ENCODE measurements at regions not wholly inside any gene's neighbourhood (a gene's known extent, or its start where the extent isn't known, plus 50 kb on each side); places are given as distances from the start of the nearest gene placed in this dataset.

GRCh38 chr3:69531576-69532546 lies 146.0 kb upstream of the FRMD4B start:
- Histone ChIP-seq H3K27ac (no peak overlapping the region), H3K27me3 (no peaks in the 10 kb centered on the region), H3K36me3 (no peaks in the 10 kb centered on the region), H3K4me3 (no peak overlapping the region), H3K9me3 (no peaks in the 10 kb centered on the region), H3K4me1 (no peaks in the 10 kb centered on the region)
- TF ChIP-seq POLR2AphosphoS5 (IDR thresholded peaks at IDR 0.05) (no peak), EP300 (IDR thresholded peaks at IDR 0.05; ENCODE audit: low read depth) (no peak), POLR2A (IDR thresholded peaks at IDR 0.05) (no peak), CTCF (IDR thresholded peaks at IDR 0.05) (no peak)
- intact Hi-C loops (cut with DNase I; ENCODE audit: low total_unique reads) = no loop called here
- 62 to 78% methylated on average over 3 of the region's 3 CpGs for WGBS, 2 donors (ENCODE audit: low coverage in 1 of 2)
- in situ Hi-C loops (cut with MboI; ENCODE audit: low pct_ligation_motif_present in 1 of 4, low pct_unique_long_range_greater_than_20kb in 1 of 4, low sequenced_read_pairs in 3 of 4) = no loop called here
- DNase-seq = no peak

- Histone ChIP-seq H3K4me3 (no peak overlapping the region), H3K27ac (no peak overlapping the region), H3K4me1 (no peaks in the 10 kb centered on the region), H3K27me3 (no peaks in the 10 kb centered on the region), H3K36me3 (no peaks in the 10 kb centered on the region), H3K9me3 (no peaks in the 10 kb centered on the region)
- intact Hi-C loops (cut with DNase I; ENCODE audit: low total_unique reads) (no loop called here), in situ Hi-C loops (cut with MboI; ENCODE audit: low pct_ligation_motif_present in 1 of 4, low pct_unique_long_range_greater_than_20kb in 1 of 4, low sequenced_read_pairs in 3 of 4) (no loop called here)
- TF ChIP-seq EP300 (IDR thresholded peaks at IDR 0.05; ENCODE audit: low read depth) = no peak
- no peak for DNase-seq
- 67 to 80% methylated on average over 2 to 7 of the region's 7 CpGs for WGBS, 2 donors (ENCODE audit: low coverage in 1 of 2)
Measured at GRCh38 chr3:69530554-69530953, 144.7 kb upstream of the FRMD4B start.

GRCh38 chr3:69527498-69527897 lies 141.6 kb upstream of the FRMD4B start:
- H3K27ac ChIP-seq = no peak overlapping the region
- no peaks in the 10 kb centered on the region for H3K36me3 ChIP-seq
- no peaks in the 10 kb centered on the region for H3K27me3 ChIP-seq
- in situ Hi-C loops (cut with MboI; ENCODE audit: low pct_ligation_motif_present in 1 of 4, low pct_unique_long_range_greater_than_20kb in 1 of 4, low sequenced_read_pairs in 3 of 4) = no loop called here
- no peak for TF ChIP-seq CTCF (IDR thresholded peaks at IDR 0.05)
- TF ChIP-seq POLR2AphosphoS5 (IDR thresholded peaks at IDR 0.05) = no peak
- intact Hi-C loops (cut with DNase I; ENCODE audit: low total_unique reads) = no loop called here
- no peak overlapping the region for H3K4me3 ChIP-seq
- no peak for DNase-seq
- no peaks in the 10 kb centered on the region for H3K9me3 ChIP-seq
- H3K4me1 ChIP-seq = no peaks in the 10 kb centered on the region

GRCh38 chr3:69524816-69525215 lies 138.9 kb upstream of the FRMD4B start:
- Histone ChIP-seq H3K27me3 (no peaks in the 10 kb centered on the region), H3K36me3 (no peaks in the 10 kb centered on the region), H3K4me3 (no peak overlapping the region), H3K9me3 (no peaks in the 10 kb centered on the region), H3K4me1 (no peaks in the 10 kb centered on the region), H3K27ac (no peak overlapping the region)
- 79% methylated on average over 1 of the region's 1 CpG; no CpG with 5 or more reads in 1 of the 2 donors for WGBS, 2 donors (ENCODE audit: low coverage in 1 of 2)
- intact Hi-C loops (cut with DNase I; ENCODE audit: low total_unique reads) (no loop called here), in situ Hi-C loops (cut with MboI; ENCODE audit: low pct_ligation_motif_present in 1 of 4, low pct_unique_long_range_greater_than_20kb in 1 of 4, low sequenced_read_pairs in 3 of 4) (no loop called here)
- DNase-seq = no peak
- no peak for TF ChIP-seq POLR2AphosphoS5 (IDR thresholded peaks at IDR 0.05)
- TF ChIP-seq CTCF (IDR thresholded peaks at IDR 0.05) = no peak
- TF ChIP-seq EP300 (IDR thresholded peaks at IDR 0.05; ENCODE audit: low read depth) = no peak
- no peak for TF ChIP-seq POLR2A (IDR thresholded peaks at IDR 0.05)

GRCh38 chr3:69521286-69521685 lies 135.4 kb upstream of the FRMD4B start:
- intact Hi-C loops (cut with DNase I; ENCODE audit: low total_unique reads) = no loop called here
- no peaks in the 10 kb centered on the region for H3K27me3 ChIP-seq
- DNase-seq = no peak
- no peak overlapping the region for H3K4me3 ChIP-seq
- in situ Hi-C loops (cut with MboI; ENCODE audit: low pct_ligation_motif_present in 1 of 4, low pct_unique_long_range_greater_than_20kb in 1 of 4, low sequenced_read_pairs in 3 of 4) = no loop called here
- no peaks in the 10 kb centered on the region for H3K4me1 ChIP-seq
- H3K36me3 ChIP-seq = no peaks in the 10 kb centered on the region
- TF ChIP-seq POLR2A (IDR thresholded peaks at IDR 0.05) = no peak
- TF ChIP-seq EP300 (IDR thresholded peaks at IDR 0.05; ENCODE audit: low read depth) = no peak
- TF ChIP-seq CTCF (IDR thresholded peaks at IDR 0.05) = no peak
- TF ChIP-seq POLR2AphosphoS5 (IDR thresholded peaks at IDR 0.05) = no peak
- H3K9me3 ChIP-seq = no peaks in the 10 kb centered on the region
- H3K27ac ChIP-seq = no peak overlapping the region

All from transverse colon (tissue), 4 donors.